ENCODE measurements at regions not wholly inside any gene's neighbourhood (a gene's known extent, or its start where the extent isn't known, plus 50 kb on each side); places are given as distances from the start of the nearest gene placed in this dataset.

DNA sequence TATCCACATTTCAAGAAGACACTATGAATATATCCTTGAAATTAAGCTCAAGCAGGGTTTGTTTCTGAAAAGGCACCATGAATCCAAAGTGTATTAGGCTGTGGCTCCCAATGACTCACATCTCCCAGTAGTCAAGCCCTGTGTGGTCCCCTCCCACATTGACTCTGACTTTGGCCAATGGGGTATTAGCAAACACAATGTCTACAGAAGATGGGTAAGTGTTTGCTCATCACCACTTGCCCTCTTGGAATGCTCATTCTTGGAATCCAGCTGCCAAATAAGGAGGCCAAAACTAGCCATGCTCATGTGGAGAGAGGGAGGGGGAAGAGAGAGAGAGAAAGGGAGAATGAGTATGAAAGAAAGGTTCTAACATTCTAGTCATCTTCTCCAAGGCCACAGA, 490.0 kb downstream of the TXNL1 start:
- H3K9me3 ChIP-seq (replicated peaks in 1 of 2; ENCODE audit: control insufficient read depth in 1 of 2, insufficient read depth in 1 of 2, low read length in 2 of 2): peaks cover 0 to 5% of the 10 kb centered on the region in 2 donors
- Mint-ChIP-seq H3K4me3 (no peak overlapping the region), H3K27me3 (ENCODE audit: low read depth in 3 of 3) (peaks cover 0 to 4% (median 0%) of the 10 kb centered on the region in 3 donors), H3K4me1 (no peaks in the 10 kb centered on the region), H3K36me3 (no peaks in the 10 kb centered on the region), H3K27ac (no peak overlapping the region), H3K9me3 (peaks cover 2 to 11% (median 7%) of the 10 kb centered on the region in 7 donors)
- no peaks in the 10 kb centered on the region for H3K27me3 ChIP-seq (ENCODE audit: control insufficient read depth in 2 of 2, insufficient read depth in 2 of 2, low read length in 2 of 2)
- no peak for DNase-seq
- H3K36me3 ChIP-seq (replicated peaks in 1 of 2; ENCODE audit: control insufficient read depth in 1 of 2, insufficient read depth in 2 of 2, low read length in 2 of 2): no peaks in the 10 kb centered on the region
- H3K9ac ChIP-seq (ENCODE audit: insufficient read depth, low read length, poor library complexity, severe bottlenecking): no peak overlapping the region
- no peak overlapping the region for H3K4me3 ChIP-seq (replicated peaks in 1 of 3; ENCODE audit: low read depth in 2 of 3, low read length in 3 of 3)
- no peak overlapping the region for H3K27ac ChIP-seq (ENCODE audit: low read depth in 1 of 2, low read length in 2 of 2)
- TF ChIP-seq, protein P1, sequence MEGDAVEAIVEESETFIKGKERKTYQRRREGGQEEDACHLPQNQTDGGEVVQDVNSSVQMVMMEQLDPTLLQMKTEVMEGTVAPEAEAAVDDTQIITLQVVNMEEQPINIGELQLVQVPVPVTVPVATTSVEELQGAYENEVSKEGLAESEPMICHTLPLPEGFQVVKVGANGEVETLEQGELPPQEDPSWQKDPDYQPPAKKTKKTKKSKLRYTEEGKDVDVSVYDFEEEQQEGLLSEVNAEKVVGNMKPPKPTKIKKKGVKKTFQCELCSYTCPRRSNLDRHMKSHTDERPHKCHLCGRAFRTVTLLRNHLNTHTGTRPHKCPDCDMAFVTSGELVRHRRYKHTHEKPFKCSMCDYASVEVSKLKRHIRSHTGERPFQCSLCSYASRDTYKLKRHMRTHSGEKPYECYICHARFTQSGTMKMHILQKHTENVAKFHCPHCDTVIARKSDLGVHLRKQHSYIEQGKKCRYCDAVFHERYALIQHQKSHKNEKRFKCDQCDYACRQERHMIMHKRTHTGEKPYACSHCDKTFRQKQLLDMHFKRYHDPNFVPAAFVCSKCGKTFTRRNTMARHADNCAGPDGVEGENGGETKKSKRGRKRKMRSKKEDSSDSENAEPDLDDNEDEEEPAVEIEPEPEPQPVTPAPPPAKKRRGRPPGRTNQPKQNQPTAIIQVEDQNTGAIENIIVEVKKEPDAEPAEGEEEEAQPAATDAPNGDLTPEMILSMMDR (IDR thresholded peaks at IDR 0.05): no peak
- H3K4me2 ChIP-seq (replicated peaks; ENCODE audit: extremely low read depth, low read length, poor library complexity, severe bottlenecking): no peak overlapping the region
- no peaks in the 10 kb centered on the region for H3K4me1 ChIP-seq (ENCODE audit: control insufficient read depth in 1 of 2, insufficient read depth in 2 of 2, low read length in 2 of 2)
- no peak overlapping the region for H2AFZ ChIP-seq (ENCODE audit: insufficient read depth, low read depth, low read length, poor library complexity, severe bottlenecking)
- no peaks in the 10 kb centered on the region for H3K79me2 ChIP-seq (ENCODE audit: insufficient read depth, low read length)
- H4K20me1 ChIP-seq (ENCODE audit: insufficient read depth, low read length): no peaks in the 10 kb centered on the region
- intact Hi-C loops (cut with micrococcal nuclease): no loop called here

DNA sequence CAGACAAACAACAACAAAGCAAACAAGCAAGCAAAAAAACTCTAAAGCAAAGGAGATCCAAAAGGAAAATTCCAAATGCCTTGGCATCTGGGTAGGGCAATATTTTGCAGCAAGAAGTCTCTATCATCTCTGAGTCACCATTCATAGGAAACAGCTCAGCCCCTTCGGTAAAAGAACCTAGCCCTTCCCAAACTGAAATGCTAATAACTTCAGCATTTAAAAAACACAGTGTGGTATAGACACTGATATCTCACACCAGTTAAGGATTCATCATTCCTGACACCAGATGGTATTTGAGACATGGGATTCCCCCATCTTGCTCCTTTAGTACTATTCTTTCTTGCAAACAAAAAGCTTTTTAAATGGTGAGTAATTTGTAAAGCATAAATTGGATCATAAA, 491.8 kb downstream of the TXNL1 start:
- intact Hi-C loops (cut with micrococcal nuclease): no loop called here
- peaks cover 0 to 4% (median 2%) of the 10 kb centered on the region in 3 donors for H3K27me3 Mint-ChIP-seq (ENCODE audit: low read depth in 3 of 3)
- H3K36me3 Mint-ChIP-seq: no peaks in the 10 kb centered on the region
- no peaks in the 10 kb centered on the region for H3K27me3 ChIP-seq (ENCODE audit: control insufficient read depth in 2 of 2, insufficient read depth in 2 of 2, low read length in 2 of 2)
- TF ChIP-seq, protein P1 (IDR thresholded peaks at IDR 0.05): no peak
- no CpG with 5 or more reads among the region's 1 CpG for WGBS (ENCODE audit: insufficient coverage)
- H3K9me3 Mint-ChIP-seq: peaks cover 0 to 11% (median 7%) of the 10 kb centered on the region in 7 donors
- no peaks in the 10 kb centered on the region for H3K4me1 Mint-ChIP-seq
- H3K4me1 ChIP-seq (ENCODE audit: control insufficient read depth in 1 of 2, insufficient read depth in 2 of 2, low read length in 2 of 2): no peaks in the 10 kb centered on the region
- no peak for DNase-seq
- H3K27ac ChIP-seq (ENCODE audit: low read depth in 1 of 2, low read length in 2 of 2): no peak overlapping the region
- no peaks in the 10 kb centered on the region for H3K36me3 ChIP-seq (replicated peaks in 1 of 2; ENCODE audit: control insufficient read depth in 1 of 2, insufficient read depth in 2 of 2, low read length in 2 of 2)
- no peak overlapping the region for H3K27ac Mint-ChIP-seq
- no peak overlapping the region for H3K9ac ChIP-seq (ENCODE audit: insufficient read depth, low read length, poor library complexity, severe bottlenecking)
- no peak overlapping the region for H3K4me3 ChIP-seq (replicated peaks in 1 of 3; ENCODE audit: low read depth in 2 of 3, low read length in 3 of 3)
- no peak overlapping the region for H3K4me3 Mint-ChIP-seq
- H3K79me2 ChIP-seq (ENCODE audit: insufficient read depth, low read length): no peaks in the 10 kb centered on the region
- H3K9me3 ChIP-seq (replicated peaks in 1 of 2; ENCODE audit: control insufficient read depth in 1 of 2, insufficient read depth in 1 of 2, low read length in 2 of 2): peaks cover 0 to 5% of the 10 kb centered on the region in 2 donors
- no peak overlapping the region for H2AFZ ChIP-seq (ENCODE audit: insufficient read depth, low read depth, low read length, poor library complexity, severe bottlenecking)
- no peak overlapping the region for H3K4me2 ChIP-seq (replicated peaks; ENCODE audit: extremely low read depth, low read length, poor library complexity, severe bottlenecking)
- H4K20me1 ChIP-seq (ENCODE audit: insufficient read depth, low read length): no peaks in the 10 kb centered on the region
